Stomach (tissue), 4 donors: ENCODE measurements at regions not wholly inside any gene's neighbourhood (a gene's known extent, or its start where the extent isn't known, plus 50 kb on each side); places are given as distances from the start of the nearest gene placed in this dataset.

ENCODE experiments used
- CTCF ChIP-seq, 7 experiments: fragments of 450-650 bp in 4 of 7; fragments of 200-600 bp in 3 of 7; sonication (generic) in 3 of 7; IDR thresholded peaks; one replicate each; pipeline ENCODE4 v1.5.1; 2016 to 2019; ENCODE audit warnings: antibody characterized with exemption in 7 of 7, control low read depth in 2 of 7, mild to moderate bottlenecking in 1 of 7
- EP300 ChIP-seq: sonication (generic); formaldehyde crosslinking; IDR thresholded peaks from one replicate; pipeline ENCODE4 v1.6.1; 2017; ENCODE audit warnings: antibody characterized with exemption
- POLR2A ChIP-seq, 4 donors: fragments of 450-650 bp; IDR thresholded peaks; one replicate each; pipeline ENCODE4 v1.6.1; 2016; ENCODE audit warnings: antibody characterized with exemption in 4 of 4, control low read depth in 2 of 4, mild to moderate bottlenecking in 1 of 4, moderate library complexity in 1 of 4

- TF ChIP-seq CTCF (IDR thresholded peaks at IDR 0.05) = no peak
- no peak for TF ChIP-seq POLR2A (IDR thresholded peaks at IDR 0.05)
- TF ChIP-seq EP300 = no peak
Observed at GRCh38 chr6:167543602-167544497, 219.0 kb downstream of the TTLL2 start.
